Mucosa of gallbladder (tissue), 1 donor: ENCODE measurements at regions not wholly inside any gene's neighbourhood (a gene's known extent, or its start where the extent isn't known, plus 50 kb on each side); places are given as distances from the start of the nearest gene placed in this dataset.
"Not testable (repeated sequence)": the region's sequence is repeated elsewhere in the genome, so short reads cannot be mapped to it uniquely, and the experiment has no call there.

Source experiments
- DNase-seq: peaks from one replicate; pipeline ENCODE4 v3.0.0-alpha.2; 2020; ENCODE audit warnings: low spot score
- donor health status: DM: no; HTN: no; CAD: no.

DNA sequence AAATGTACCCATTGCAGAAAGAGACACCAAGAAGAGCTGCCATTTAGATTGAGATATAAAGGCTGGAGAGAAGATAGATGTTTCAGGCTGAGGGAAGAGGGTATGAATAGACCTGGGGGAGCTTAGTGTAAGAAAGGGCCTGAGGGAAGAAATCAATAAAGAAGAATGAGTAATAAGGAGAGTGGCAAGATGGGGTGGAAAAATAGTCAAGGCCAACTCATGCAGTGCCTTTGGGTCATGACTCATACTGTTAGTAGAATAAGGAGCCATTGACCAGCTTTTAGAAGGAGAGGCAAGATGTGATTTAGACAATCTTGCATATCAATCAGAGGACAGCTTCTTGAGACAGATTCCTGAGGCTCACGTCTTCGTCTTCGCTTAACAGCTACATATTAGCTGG, 287.5 kb downstream of the DUSP6 start:
- DNase-seq, result no peak

DNA sequence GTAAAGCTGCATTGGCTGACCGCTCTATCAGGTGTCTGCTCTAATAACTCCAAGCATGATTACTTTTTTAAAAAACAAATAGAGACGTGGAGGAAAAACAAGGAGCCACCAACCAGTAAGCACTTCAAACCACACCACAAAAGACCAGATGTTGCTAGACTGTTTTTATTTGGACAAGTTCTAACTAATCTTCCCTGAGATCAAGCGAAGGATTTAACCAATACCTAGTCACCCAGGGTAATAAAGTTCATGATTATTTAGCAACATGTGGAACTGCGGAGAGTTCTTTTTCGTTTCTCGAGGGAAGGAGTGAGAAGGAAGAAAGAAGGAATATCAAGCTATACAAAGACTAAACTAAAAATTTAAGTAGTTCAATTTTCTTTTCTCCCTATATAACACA, 288.1 kb downstream of the DUSP6 start:
- no peak for DNase-seq

DNA sequence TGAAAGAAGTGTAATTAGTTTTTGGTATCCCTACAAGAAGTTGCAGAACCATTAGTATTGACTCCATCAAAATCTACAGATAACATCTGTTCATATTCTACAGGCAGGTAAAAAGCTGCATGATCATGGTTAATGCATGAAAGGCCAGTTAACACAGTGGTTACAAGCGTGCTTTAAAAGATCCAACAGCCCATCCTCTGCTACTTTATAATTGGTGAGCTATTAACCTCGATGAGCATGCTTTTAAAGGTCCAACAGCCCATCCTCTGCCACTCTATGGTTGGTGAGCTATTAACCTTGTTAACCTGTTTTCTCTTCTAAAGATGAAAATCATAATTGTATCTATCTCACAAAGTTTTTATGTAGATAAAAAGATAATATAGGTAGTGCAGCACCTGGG, 289.3 kb downstream of the DUSP6 start:
- DNase-seq, result no peak

DNA sequence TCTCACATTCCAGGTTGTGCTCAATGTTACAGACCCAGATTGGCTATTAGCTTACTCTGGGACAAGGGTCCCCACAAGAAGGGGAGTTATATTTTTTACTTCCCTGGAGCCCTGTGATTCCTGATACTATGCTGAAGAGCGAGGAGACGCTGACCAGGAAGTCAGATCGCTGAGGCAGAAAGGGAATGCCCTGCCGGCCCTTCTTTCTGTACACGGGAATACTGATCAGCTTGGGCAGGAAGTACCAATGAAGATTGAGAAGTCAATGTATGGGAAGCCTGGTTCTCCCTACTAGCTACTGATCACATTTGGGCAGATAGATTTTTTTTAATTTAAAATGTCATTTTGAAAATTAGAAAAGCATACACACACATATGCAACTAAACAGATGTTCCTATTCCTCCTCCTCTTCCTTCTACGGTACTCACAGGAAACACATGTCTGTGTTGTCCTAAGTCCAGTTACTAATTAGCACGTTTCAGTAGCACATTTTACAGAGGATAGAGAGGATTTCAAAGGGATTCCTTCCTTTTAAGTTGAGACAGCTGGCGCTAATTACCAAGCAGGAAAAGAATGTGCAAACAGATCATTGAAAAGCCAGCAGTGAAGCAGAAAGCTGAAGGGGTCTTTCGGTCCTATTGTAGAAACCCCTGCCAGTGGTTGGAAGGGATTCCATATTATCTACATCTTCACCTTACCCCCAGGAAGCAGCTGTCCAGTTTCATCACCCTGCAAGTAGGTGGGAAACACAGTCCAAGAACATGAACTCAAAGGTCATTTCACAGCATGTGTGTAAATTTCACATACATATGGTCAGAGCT, 292.4 kb downstream of the DUSP6 start:
- no peak for DNase-seq

DNA sequence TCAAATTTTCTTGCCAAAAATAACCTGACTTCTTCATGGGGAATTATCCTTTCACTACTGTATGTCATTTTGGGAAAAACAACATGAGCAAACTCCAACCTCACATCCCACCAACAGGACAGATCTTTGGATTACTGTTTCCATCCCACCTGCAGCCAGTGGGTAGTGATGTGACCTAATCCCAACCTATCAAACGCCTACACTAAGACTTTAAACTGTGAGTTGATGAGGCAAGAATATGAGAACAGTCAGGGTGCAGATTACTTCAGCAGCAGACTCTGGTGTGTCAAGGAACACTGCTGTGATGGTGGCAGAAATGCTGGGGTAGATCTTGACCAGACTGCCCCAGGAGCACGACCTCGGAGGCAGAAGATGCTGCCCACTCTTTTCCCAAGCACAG, 293.2 kb downstream of the DUSP6 start:
- DNase-seq, result no peak

DNA sequence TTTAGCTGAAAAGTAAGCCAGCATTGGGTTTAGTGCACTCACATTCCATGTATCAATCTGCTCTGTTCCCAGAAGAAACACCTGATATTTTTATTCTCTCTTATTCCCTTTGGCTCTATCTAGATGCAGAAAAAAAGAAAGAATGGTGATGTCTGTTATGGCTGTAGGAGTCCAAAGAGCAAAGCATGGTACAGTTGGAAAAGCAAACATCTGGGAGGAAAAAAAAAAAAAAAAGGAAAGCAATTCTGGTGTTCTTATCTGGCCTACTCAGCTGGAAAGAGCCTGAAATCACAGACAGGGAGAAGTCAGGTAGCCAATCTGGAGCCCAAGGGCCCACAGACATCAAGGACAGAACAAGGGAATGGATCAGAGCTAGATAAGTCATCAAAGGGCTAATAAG, 293.9 kb downstream of the DUSP6 start:
- DNase-seq, result no peak

DNA sequence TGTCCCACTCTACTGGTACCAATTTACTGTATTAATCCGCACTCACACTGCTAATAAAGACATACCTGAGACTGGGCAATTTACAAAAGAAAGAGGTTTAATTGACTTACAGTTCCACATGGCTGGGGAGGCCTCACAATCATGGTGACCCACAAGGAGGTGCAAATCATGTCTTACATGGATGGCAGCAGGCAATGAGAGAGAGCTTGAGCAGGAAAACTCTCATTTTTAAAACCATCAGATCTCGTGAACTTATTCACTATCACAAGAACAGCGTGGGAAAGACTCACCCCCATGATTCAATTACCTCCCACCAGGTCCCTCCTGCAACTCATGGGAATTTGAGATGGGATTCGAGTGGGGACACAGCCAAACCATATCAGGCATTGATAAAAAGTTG, 298.5 kb downstream of the DUSP6 start:
- DNase-seq, result not testable (repeated sequence)

DNA sequence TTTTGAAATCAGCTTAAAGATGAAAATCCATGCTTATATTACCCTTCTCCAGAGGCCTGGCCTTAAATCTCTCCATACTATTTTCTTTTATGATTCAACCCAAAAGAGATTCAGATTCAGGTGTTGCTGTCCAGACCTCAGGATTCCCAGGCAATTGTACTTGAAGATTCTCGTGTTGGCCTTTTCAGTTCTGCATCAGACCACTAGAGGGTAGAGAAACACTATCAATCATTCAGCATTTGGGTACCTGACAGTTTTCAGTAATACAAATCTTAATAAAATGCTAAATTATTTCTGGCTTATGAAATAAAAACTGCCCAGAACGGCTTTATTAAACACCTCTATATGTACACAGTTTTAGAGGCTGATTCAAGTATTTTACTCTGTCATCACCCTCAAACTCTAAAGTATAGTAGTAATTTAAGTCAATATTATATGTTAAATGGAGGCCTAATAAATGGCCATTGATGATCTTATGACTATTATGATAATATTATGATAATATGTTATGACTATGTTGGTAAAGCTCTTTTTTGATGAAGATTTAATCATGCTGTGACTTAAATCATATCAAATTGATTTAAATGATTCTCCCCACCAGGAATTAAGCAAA, 301.1 kb downstream of the DUSP6 start:
- peak; percentile 42 for DNase-seq

DNA sequence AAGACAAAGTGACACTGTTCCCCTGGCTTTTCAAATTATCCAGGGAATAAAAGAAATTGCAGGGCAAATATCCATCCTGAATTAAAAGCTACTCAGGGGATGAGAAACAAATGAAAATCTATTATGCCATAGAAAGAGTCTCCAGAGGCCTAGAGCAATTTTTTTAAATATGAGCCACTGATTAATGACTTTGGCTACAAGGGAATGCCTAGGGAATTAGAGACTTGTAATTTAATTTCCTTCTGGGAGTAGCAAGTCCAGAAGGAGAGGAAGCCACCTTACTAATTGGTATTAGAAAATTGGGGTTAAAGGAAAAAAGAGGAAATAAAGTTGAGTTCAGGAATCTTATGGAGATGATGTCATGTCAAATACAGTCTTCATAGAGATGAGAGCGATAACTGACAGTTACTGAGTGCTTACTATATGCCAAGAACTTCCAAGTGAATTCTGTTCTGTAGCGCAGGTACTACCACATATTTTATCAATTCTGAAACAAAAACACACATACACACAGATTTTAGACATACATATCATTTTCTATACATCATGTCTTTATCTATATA, 304.4 kb downstream of the DUSP6 start:
- DNase-seq, result no peak

DNA sequence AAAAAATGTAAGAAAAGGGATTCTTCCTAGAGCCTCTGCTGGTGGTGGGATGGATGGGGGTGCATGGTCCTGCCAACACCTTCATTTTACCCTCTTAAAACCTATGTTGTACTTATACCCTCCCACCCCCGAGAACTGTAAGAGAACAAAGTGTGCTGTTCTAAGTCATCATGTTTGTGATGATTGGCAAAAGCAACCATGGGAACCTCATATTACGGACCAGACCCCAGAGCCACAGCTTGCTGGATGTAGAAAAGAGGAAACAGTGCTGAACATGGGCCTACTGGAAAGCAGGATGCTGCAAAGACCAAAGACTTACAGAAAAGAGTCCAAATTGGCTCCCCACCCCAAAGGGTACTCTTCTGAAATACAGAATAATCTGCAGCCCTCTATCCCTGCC, 311.2 kb downstream of the DUSP6 start:
- DNase-seq, result no peak

DNA sequence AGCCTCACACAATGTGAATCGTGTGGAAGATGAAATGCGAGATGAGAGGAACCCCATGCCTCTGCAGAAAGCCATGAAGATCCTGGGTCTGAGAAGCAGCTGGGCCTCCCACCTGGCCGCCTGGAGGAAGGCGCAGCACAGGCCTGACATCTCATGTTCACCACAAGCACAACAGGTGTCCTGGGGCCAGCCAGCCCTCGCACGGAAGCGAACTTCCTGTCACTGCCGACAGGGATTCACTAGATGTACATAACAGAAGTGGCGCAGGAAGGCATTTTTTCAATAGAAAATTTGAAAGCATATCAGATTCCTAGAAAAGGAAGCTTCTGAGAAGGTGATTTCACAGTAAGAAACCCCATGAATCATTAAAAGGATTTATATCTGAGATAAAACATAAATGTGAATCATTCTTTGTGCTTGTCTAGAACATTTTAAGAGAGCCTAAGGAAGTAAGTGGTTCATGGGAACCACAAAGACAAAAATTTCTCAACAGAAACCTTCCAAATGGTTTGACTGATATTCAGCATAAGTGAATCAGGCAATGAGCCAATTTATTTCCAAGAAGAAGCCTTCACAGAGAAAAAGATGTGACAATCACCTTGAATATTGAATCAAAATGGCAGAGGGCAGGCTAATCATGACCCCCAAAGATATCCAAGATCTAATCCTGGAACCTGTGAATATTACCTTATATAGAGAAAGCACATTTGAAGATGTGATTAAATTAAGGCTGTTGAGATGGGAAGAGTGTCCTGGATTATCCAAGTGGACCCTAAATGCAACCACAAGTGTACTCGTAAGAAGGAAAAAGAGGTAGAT, 311.9 kb downstream of the DUSP6 start:
- DNase-seq, result no peak

DNA sequence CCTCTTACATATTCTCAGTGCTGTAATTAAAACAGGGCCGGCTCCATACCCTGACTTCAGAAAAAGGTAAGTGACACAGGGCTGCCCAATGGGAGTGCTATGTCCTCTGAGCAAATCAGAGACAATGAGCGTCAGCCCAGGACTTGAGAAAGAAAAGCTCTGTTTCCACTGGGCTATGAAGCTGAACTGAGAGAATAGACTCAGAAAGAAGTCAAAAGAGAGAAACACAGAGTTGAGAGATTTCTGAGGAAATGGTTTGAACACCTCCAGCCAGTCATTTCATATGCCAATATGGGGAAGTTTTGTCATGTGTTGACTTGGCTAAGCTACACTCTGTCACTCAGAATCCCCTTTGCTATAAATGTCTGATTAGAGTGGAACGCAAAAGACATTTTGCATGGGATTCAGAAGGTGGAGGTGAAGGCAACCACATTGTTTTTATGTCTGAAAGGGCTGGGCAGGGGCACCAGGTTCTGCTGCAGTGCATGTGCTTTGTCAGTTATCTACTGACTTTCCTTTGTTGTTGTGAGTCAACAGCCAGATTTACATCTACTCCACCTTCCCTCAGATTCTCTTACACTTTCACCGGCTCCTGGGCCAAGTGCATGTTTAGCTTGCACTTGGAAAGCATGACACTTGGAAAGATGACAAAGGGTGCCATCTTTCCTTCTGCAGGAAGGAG, 313.3 kb downstream of the DUSP6 start:
- DNase-seq, result no peak

DNA sequence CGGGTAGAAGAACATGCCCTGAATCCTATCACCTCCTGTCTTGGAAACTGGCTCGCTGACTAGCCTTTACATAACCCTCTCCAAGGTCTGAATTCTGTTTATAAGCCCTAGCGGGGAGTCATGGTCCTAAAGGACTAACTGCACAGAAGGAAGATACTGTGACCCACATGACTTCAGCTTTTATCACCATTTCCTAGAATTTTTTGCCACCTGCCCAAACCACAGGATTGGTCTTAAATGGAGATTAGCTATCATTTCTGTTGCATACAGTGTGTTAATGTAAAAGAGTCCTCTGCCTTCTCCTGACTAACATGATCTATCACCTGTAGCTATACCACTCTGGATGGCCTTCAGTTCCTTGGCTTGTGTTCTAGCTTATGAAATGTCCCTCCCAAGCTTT, 319.2 kb downstream of the DUSP6 start:
- no peak for DNase-seq

DNA sequence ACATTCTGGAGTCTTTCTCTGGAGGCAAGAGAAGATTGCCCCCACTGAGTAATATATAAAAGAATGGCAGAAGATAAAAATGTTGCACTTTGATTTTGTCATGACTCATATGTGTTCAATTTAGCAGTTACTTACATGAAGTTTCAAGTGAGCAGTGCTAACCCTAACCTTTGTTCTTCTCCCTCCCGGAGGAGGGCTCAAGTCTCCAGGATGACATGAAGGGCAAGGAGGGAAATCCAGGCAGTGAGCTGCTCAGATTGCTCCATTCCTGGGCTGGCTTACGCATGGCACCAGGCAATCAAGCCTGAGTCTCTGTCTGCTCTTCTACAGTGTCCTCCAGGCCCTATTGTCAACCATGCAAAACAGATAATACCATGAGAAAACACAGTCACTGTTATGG, 322.3 kb downstream of the DUSP6 start:
- no peak for DNase-seq

DNA sequence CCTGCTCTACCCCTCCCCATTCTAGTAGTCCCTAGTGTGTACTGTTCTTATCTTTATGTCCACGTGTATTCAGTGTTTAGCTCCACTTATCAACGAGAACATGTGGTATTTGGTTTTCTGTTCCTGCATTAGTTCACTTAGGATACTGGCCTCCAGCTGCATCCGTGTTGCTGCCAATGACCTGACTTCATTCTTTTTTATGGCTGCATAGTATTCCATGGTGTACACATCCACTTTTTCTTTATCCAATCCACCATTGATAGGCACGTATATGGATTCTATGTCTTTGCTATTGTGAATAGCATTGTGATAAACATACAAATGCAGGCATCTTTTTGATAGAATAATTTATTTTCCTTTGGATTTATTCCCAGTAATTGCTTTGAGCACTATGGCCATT, 327.7 kb downstream of the DUSP6 start:
- no peak for DNase-seq

DNA sequence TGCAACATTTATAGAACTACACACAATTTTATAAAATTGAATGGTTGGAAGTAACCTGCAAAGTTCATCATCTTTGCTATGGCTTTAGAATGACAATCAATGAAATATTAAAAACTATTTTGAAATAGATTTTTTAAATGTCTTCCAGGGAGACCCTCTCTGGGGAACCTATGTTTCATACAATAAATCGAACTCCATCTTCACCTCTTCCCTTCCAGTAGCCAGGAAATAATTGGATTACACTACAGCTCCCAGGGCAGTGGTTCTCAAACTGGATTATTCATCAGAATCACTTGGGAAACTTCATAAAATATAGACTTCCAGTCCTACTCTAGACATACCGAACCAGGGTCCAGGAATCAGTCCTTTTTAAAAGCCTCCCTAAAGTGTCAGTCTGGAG, 328.4 kb downstream of the DUSP6 start:
- DNase-seq, result no peak

DNA sequence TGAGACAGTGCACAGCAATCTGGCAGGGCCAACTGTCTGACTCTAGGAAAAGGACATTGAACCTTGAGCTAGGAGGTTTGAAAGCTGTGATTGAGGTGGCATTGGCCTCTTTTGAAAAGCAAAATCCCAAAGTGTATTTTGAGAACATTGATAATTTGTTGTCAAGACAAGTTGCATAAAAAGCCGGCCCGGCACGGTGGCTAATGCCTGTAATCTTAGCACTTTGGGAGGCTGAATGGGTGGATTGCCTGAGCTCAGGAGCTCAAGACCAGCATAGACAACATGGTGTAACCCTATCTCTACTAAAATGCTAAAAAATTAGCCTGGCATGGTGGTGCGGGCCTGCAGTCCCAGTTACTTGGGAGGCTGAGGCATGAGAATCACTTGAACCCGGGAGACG, 331.6 kb downstream of the DUSP6 start:
- no peak for DNase-seq

DNA sequence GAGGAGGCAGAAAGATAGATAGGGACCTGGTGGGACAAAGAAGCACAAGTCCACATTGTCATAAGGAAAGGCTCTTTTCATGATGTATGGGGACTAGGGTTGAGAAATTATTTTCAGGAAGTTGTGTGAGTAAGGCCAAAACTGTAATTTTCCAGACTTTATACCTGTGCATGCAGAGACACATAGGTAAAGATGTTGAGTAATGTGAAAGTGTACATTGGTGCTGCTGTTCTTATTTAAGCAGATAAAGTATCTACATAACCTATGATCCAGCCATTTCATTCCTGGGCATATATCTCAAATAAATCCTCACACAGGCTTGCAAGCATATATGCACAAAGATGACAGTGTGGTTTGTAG, 332.2 kb downstream of the DUSP6 start:
- no peak for DNase-seq

DNA sequence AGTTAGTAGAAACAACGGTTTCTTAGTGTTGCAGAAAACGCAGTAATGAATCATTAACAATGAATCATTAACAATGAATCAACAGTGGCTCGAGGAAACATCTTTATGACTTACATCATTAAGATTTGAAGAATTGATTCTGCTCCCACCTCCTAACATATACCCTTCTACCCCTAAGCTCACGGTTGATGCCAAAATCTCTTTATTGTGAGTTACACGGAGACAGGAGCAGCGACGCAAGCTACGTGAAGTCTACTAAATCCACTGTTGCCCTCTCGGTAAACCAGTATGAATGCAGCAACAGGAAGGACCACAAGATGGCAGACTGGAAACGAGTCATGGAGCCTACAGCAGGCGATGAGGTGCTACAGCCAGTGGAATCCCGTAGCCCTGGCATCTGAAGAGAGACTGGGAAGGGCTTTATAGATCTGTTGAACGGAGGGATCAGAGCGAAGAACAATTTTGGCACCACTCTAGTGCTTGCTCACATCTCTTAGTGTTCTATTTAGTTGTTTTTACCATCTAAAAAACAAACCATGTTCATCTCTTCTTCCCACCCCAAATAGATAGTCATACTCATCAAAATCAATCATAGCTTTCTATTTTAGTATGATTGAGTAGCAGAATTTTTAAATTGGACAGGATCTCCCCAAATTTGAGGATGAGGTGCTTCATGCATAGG, 332.7 kb downstream of the DUSP6 start:
- peak; percentile 89 for DNase-seq

DNA sequence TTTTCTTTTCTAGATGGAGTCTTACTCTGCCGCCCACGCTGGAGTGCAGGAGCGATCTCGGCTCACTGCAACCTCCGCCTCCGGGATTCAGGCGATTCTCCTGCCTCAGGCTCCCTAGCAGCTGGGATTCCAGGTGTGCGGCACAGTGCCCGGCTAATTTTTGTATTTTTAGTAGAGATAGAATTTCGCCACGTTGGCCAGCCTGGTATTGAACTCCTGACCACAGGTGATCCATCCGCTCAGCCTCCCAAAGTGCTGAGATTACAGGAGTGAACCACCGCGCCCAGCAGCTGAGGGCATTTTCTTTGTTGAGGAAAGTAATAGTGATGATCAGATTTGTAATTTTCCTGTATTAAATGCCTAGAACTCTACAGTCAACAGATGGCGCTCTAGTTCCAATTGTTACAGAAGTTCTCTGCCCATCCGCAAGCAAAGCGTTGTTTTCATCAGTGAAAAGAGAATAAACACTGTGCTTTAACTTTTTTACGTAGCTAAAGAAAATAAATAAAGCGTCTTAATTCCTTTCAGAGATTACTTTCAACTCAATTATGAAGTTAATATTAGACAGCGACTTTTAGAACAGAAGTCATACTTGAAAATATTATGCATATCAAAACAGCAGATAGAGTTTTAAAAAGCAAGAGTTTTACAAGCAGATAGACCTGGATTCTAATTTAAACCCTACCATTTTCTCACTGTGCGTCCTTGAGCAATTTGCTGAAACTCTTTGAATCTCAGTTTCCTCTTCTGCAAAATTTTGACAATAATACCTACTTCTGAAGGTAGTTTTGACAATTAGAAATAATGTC, 335.1 kb downstream of the DUSP6 start:
- peak; percentile 56 for DNase-seq

DNA sequence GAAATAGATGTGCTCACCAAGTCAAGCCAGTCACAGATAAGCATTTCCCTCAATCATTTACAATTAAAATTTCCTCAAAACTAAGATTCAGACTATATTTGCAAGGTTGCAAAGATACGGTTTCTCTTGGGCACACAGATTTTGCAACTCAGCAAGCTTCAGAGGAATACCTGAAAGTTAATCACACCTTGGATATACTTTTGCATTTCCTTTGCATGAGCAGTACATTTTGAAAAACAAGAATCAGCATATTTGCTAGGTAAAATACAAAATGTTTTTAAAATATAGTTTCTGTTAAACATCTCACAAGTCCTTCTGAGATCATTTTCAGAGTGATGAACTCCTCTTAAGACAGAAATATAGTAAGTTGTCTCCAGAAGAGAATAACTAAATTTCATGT, 336.9 kb downstream of the DUSP6 start:
- no peak for DNase-seq
